22Rv1 (cell line): ENCODE measurements at regions not wholly inside any gene's neighbourhood (a gene's known extent, or its start where the extent isn't known, plus 50 kb on each side); places are given as distances from the start of the nearest gene placed in this dataset.
"Not testable (repeated sequence)": the region's sequence is repeated elsewhere in the genome, so short reads cannot be mapped to it uniquely, and the experiment has no call there.

Source experiments
- H3K27ac ChIP-seq: fragments of 450-650 bp; 2 replicates; pipeline ENCODE4 v1.5.1; 2017
- ZFX ChIP-seq: fragments of 450-650 bp; IDR thresholded peaks from 2 replicates; pipeline ENCODE4 v1.6.1; 2017; ENCODE audit warnings: antibody characterized with exemption, borderline replicate concordance
- TF ChIP-seq, protein P1 (sequence below): fragments of 450-650 bp; IDR thresholded peaks from 2 replicates; pipeline ENCODE4 v1.5.1; 2017; ENCODE audit warnings: mild to moderate bottlenecking

DNA sequence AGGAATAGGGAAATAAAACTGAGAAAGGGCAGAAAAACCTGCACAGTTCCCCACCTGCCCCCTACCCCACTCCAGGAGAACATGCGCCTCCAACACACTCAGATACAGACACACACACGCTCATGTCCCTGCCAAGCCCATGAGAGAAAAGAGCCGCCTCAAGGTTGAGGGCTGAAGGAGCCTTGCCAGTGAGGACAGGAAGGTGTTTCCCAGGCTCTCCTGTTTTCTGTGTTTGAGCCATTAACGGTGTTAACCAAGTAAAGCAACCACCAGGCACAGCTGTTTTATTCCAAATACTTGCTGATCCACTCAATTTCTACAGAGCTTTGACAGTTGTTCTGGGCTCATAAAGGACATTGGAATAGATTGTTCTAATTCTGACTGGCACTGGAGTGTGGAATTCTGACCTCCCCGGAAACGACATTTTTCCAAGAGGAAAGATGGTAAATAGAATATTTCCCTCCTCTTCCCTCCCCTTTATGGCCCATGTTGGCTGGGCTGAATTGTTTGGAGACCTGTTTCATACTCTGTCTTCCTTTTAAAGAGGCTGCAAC is 238.0 kb downstream of the DMAC1 start:
- H3K27ac ChIP-seq: no peak overlapping the region
- TF ChIP-seq, protein P1, sequence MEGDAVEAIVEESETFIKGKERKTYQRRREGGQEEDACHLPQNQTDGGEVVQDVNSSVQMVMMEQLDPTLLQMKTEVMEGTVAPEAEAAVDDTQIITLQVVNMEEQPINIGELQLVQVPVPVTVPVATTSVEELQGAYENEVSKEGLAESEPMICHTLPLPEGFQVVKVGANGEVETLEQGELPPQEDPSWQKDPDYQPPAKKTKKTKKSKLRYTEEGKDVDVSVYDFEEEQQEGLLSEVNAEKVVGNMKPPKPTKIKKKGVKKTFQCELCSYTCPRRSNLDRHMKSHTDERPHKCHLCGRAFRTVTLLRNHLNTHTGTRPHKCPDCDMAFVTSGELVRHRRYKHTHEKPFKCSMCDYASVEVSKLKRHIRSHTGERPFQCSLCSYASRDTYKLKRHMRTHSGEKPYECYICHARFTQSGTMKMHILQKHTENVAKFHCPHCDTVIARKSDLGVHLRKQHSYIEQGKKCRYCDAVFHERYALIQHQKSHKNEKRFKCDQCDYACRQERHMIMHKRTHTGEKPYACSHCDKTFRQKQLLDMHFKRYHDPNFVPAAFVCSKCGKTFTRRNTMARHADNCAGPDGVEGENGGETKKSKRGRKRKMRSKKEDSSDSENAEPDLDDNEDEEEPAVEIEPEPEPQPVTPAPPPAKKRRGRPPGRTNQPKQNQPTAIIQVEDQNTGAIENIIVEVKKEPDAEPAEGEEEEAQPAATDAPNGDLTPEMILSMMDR: no peak
- TF ChIP-seq ZFX: no peak

DNA sequence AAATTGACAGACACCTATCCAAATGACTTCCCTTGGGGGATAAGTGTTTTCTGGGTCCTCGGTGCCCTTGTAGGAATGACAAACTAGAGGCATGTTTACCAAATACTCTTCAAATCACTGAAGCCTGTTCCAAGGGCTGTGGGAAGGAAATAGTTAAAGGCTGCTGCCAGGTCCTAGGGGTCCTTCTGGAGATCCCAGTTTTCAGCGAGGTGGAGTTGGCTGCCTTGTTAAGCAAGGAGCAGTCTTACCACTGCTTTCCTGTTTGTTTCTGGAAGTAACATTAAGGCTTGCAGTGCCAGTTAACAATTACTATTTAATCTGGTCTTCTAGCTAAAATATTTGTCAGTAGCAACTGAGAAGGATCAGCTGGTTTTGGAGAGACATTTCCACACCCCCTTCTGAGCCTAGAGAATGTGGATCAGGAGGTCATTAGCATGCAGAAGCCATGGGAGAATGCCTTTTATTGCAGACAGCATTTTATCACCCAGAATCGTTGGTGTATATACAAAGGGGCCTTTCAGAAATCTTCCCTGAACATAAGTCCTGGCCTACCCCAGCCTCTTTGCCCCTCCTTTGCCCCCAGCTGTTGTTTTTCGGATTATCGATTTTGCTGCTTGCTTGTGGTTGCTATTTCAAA is 238.8 kb downstream of the DMAC1 start:
- no peak for TF ChIP-seq ZFX
- TF ChIP-seq, protein P1: no peak
- H3K27ac ChIP-seq: no peak overlapping the region

DNA sequence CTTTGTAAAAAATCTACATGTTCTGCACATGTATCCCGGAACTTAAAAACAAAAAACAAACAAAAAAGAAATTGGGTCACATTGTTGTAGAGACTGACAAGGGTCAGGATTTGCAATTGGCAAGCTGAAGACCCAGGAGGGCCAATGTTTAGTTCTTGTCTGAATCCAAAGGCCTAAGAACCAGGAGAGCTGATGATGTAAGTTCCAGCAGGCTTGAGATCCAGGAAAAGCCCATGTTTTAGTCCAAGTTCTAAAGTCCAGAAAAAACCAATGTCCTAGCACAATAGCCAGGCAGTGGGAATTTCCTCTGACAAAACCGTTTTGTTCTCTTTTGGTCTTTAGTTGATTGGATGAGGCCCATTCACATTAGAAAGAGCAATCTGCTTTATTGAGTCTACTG is 244.9 kb downstream of the DMAC1 start:
- no peak for TF ChIP-seq ZFX
- TF ChIP-seq, protein P1: no peak

DNA sequence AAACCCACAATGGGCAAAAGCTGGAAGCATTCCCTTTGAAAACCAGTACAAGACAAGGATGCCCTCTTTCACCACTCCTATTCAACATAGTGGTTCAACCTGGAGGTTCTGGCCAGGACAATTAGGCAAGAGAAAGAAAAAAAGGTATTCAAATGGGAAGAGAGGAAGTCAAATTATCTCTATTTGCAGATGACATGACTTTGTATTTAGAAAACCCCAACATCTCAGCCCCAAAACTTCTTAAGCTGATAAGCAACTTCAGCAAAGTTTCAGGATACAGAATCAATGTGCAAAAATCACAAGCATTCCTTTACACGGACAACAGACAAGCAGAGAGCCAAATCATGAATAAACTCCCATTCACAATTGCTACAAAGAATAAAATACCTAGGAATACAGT is 246.9 kb downstream of the DMAC1 start:
- H3K27ac ChIP-seq: not testable (repeated sequence)

More for the DNA sequence above, 244.9 kb downstream of the DMAC1 start:
- no peak overlapping the region for H3K27ac ChIP-seq

DNA sequence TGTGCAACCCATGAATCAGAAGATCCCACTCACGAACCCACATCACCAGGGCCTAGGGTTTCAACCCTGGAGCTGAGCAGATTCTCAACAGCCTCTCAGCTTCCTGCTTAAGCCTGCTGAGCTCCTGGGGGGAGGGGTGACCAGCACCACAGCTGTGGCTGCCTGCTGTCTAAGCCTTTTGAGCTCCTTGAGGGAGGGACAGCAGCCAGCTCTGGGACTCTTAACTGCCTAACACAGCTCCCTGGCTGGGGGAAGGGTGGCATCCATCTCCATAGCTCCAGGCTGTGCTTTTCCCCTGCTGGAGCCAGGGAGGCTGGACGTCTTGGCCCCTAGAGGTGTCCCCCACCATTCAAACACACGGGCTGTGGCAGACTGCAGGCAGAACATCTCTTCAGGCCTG is 250.3 kb downstream of the DMAC1 start:
- H3K27ac ChIP-seq: no peak overlapping the region
- TF ChIP-seq ZFX: no peak
- TF ChIP-seq, protein P1: no peak

DNA sequence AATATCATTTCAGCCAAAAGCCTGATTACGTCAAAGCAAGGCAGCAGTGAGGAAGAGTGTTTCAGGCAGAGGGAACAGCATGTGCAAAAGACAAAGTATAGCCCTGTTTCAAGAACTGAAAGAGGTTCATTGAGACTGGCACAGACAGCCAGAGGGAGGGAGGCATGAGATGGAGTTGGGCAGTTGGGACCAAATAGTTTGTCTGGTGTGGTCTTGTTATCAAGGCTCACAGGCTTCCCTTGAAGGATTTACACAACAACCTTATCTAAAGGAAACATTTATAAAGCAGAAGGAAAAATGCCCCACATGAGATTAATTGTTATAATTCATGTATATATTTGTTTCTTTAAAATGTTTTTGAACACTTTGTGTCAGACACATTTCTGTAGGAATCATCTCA is 253.3 kb downstream of the DMAC1 start:
- H3K27ac ChIP-seq: no peak overlapping the region
- TF ChIP-seq, protein P1: no peak
- no peak for TF ChIP-seq ZFX

DNA sequence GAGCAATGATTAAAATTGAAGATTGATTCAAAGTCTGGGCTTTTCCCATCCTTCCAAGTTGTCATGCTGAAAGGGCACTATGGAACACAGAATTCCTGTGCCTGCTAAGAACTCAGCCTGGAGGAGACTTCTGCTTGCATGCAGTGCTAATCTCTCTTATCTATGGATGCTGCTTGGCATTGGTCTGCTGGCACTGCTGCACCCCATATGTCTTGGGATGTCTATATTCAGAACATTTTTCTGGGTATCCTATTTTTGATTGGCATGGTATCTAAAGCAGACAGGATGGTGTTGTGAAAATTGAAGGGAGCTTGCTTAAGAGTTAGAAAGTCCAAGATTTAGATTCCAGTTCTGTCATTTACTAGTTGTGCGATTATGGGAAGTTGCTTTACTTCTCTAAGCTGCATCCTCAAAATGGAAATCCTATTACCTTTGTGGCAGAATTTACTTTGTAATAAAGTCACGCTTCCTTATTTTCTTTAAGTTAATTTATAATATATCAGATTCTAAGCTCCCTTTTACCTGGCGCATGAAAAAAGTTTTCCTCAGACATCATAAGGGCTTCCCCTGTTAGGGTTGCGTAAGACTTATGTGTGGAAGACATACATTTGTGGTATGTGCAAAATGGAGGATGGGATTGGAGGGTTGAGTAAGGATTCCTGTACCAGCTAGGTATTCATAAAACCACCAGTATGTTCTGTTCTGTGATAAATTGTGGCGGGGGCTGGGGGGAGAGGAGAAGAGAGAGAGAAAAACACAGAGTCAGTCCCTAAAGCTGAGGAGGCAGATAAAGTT is 254.0 kb downstream of the DMAC1 start:
- TF ChIP-seq ZFX: no peak
- TF ChIP-seq, protein P1: no peak
- no peak overlapping the region for H3K27ac ChIP-seq
